ENCODE measurements at regions not wholly inside any gene's neighbourhood (a gene's known extent, or its start where the extent isn't known, plus 50 kb on each side); places are given as distances from the start of the nearest gene placed in this dataset.

GRCh38 chr15:97892167-97892938 lies 68.2 kb upstream of the ARRDC4 start:
- H3K27me3 ChIP-seq = no peaks in the 10 kb centered on the region
- TF ChIP-seq CTCF (IDR thresholded peaks at IDR 0.05) = no peak
- no peaks in the 10 kb centered on the region for H3K4me1 ChIP-seq
- H3K9me3 ChIP-seq = no peaks in the 10 kb centered on the region
- H3K27ac ChIP-seq = no peak overlapping the region
- H3K36me3 ChIP-seq = no peaks in the 10 kb centered on the region
- H3K4me3 ChIP-seq = no peak overlapping the region
- DNase-seq = no peak
- intact Hi-C loops (cut with DNase I; ENCODE audit: low total_unique reads) = no loop called here

- Histone ChIP-seq H3K27ac (no peak overlapping the region), H3K9me3 (no peaks in the 10 kb centered on the region), H3K4me3 (no peak overlapping the region), H3K27me3 (no peaks in the 10 kb centered on the region), H3K4me1 (peaks cover 0 to 1% (median 0%) of the 10 kb centered on the region in 4 donors), H3K36me3 (no peaks in the 10 kb centered on the region)
- intact Hi-C loops (cut with DNase I; ENCODE audit: low total_unique reads) = no loop called here
- DNase-seq = no peak
- TF ChIP-seq CTCF (IDR thresholded peaks at IDR 0.05) = no peak
Observed at GRCh38 chr15:97893967-97894366, 66.5 kb upstream of the ARRDC4 start.

GRCh38 chr15:97899981-97900380 lies 60.5 kb upstream of the ARRDC4 start:
- DNase-seq = no peak
- no peak for TF ChIP-seq CTCF (IDR thresholded peaks at IDR 0.05)
- Histone ChIP-seq H3K27me3 (peaks cover 0 to 36% of the 10 kb centered on the region in 2 donors), H3K4me1 (peaks cover 0 to 14% (median 6%) of the 10 kb centered on the region in 4 donors), H3K36me3 (no peaks in the 10 kb centered on the region), H3K4me3 (no peak overlapping the region), H3K9me3 (no peaks in the 10 kb centered on the region), H3K27ac (no peak overlapping the region)
- intact Hi-C loops (cut with DNase I; ENCODE audit: low total_unique reads) = loop anchor here (10.0 kb wide), 1 partner anchor 395 kb away; no protein-coding TSS in a partner anchor

GRCh38 chr15:97902140-97902780 lies 58.2 kb upstream of the ARRDC4 start:
- Histone ChIP-seq H3K4me3 (no peak overlapping the region), H3K27me3 (peaks cover 0 to 51% of the 10 kb centered on the region in 2 donors), H3K36me3 (no peaks in the 10 kb centered on the region), H3K27ac (no peak overlapping the region), H3K9me3 (no peaks in the 10 kb centered on the region), H3K4me1 (peaks cover 0 to 14% (median 6%) of the 10 kb centered on the region in 4 donors)
- peak in 1 of 2 donors; percentile 52 for DNase-seq
- TF ChIP-seq CTCF (IDR thresholded peaks at IDR 0.05) = no peak
- intact Hi-C loops (cut with DNase I; ENCODE audit: low total_unique reads) = loop anchor here (10.0 kb wide), 1 partner anchor 393 kb away; no protein-coding TSS in a partner anchor

GRCh38 chr15:97903560-97903959 lies 56.9 kb upstream of the ARRDC4 start:
- Histone ChIP-seq H3K27ac (no peak overlapping the region), H3K9me3 (no peaks in the 10 kb centered on the region), H3K4me3 (no peak overlapping the region), H3K27me3 (peaks cover 0 to 55% of the 10 kb centered on the region in 2 donors), H3K4me1 (peaks cover 0 to 14% (median 6%) of the 10 kb centered on the region in 4 donors), H3K36me3 (no peaks in the 10 kb centered on the region)
- no peak for DNase-seq
- intact Hi-C loops (cut with DNase I; ENCODE audit: low total_unique reads) = loop anchor here (10.0 kb wide), 1 partner anchor 391 kb away; no protein-coding TSS in a partner anchor
- no peak for TF ChIP-seq CTCF (IDR thresholded peaks at IDR 0.05)

Measured in tibial artery (tissue), 4 donors.